ENCODE measurements at regions not wholly inside any gene's neighbourhood (a gene's known extent, or its start where the extent isn't known, plus 50 kb on each side); places are given as distances from the start of the nearest gene placed in this dataset.

DNA sequence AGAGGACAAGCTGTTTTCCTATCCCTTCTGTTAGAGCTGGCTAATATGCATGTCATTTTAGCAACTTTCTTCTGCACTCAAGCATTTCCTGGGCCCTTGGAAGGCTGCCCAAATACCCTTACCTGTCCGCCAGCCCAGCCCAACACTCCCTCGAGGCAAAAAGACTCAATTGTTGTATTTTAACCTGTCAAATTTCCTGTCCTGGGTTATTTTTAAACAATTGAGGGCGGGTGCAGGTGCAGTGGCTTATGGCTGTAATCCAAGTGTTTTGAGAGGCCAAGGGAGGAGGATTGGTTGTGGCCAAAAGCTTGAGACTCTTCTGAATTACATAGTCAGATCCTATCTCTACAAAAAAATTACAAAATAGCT, 125.0 kb upstream of the ARHGAP28 start:
- in situ Hi-C loops (cut with MboI; ENCODE audit: low sequenced_read_pairs), result no loop called here

DNA sequence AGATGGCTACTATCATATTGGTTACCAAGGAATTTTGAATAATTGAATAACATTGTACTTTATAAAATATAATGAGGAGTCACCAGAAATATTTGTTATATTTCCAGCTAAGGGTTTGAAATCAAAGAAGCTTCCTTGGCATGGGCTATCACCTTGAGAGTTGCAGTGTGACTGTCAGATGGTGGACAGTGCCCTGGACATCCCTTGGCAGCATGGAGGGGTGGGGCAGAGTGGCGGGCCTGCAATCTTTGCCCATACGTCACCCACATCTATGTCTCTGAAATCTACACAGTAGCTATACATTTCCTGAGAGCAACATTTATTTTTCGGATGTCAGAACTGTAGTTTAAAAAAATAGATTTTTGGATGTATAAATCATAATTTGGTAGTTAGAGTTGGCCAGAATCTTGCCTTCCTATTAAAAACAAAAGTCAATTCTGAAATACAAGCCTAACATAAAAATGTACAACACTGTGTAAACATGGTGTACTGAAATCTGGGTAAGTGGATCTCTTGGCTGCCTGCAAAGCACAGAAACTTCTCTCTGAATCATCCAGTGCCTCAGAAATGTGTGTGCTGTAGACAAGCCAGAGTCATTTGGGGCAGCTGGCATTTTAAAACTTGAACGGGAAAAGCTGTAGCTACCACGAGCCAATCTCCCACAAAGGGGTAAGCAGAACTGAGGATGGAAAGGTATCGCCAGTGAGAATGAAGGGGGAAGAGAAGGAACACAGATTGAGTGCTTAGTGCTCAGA, 124.2 kb upstream of the ARHGAP28 start:
- in situ Hi-C loops (cut with MboI; ENCODE audit: low sequenced_read_pairs), result no loop called here

DNA sequence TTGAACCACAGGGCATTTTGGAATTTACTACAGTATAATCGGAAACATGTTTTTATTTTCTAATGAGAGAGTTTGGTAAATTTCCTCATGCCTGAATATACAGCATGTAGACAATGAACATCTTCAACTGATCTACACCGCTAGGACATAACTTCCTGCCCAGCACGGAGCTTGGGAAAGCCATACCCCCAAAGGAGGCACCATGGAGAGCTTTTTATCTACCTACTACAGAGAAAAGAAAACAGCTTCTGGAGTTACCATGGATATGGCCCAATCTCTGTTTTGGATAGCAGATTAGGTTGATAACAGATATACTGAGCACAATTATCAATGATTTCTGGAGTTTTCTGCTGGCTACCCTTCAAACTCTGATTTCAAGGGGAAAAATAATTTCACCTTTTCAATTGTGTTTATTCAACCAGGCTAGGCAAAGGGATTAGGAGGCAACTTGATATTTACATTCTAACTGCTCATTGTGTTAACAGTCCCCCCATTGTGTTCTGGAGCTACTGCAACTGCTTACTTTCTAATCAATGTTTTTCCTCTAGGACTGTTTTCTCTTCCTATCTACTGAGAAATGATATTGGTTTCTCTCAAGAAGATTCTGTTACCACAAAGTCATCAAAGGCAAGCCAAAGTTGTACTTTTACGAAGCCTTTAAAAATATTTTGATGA, 123.0 kb upstream of the ARHGAP28 start:
- in situ Hi-C loops (cut with MboI; ENCODE audit: low sequenced_read_pairs), result no loop called here

DNA sequence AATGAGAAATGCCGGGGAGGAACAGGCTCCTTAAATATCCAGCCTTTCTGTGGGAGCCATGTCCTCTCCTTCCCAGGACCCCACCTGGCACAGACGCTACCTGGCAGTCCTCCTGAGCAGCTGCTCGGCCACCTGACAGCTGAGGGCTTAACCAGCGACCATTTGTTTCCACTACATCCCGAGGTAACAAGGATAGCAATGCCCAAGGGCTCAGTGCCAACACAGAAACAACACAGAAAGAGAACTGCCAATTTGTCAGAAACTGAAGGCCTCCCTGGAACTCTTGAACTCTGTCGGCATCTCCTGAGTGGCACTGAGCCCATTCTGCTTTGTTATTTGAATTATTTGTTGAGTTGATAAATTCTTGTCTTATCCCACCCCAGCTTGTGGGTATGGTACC, 122.2 kb upstream of the ARHGAP28 start:
- in situ Hi-C loops (cut with MboI; ENCODE audit: low sequenced_read_pairs), result no loop called here

DNA sequence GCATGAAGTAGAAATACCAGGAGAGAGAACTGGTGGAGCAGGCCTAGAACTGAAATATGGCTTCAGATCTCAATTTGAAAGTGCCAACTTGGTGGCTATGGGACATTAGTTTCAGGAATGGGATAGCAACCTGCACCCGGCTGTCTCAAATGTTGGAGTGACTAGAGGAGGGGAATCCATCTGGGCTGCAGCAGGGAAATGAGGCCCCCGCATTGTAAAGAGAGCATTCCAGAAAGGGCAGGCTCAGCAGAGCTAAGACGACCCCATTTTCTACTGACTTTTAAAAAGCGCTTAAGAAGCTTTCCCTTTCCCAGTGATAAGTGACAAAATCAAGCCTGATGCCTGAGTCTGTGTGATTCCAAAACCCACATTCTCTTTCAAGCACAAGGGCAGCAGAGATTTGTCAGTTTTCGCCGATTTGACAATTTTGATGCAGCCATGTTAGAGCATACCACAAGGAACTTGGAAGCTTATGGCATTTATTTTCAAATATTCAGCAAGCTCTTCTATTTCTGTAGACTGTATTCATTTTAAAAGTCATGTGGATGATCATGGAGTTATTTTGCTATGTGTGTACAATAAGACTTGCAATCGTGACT, 119.8 kb upstream of the ARHGAP28 start:
- in situ Hi-C loops (cut with MboI; ENCODE audit: low sequenced_read_pairs), result no loop called here

DNA sequence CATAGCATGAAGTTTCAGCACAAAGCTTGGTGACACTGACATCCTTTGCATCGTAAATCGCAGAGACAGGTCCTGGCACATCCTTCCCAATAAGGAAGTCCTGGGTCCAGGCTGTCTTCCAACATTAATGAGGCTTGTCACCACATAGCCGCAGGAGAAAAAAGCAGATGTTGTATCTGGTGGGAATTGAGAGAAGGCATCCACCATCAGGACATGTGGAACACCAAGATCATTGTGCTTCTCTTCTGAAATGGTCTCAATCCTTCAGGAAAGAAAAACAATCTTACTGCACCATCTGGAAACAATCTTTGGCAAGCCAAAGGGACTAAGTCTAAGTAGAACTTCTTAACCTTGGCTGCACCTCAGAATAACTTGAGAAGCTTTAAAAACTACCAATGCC, 119.0 kb upstream of the ARHGAP28 start:
- in situ Hi-C loops (cut with MboI; ENCODE audit: low sequenced_read_pairs), result no loop called here

DNA sequence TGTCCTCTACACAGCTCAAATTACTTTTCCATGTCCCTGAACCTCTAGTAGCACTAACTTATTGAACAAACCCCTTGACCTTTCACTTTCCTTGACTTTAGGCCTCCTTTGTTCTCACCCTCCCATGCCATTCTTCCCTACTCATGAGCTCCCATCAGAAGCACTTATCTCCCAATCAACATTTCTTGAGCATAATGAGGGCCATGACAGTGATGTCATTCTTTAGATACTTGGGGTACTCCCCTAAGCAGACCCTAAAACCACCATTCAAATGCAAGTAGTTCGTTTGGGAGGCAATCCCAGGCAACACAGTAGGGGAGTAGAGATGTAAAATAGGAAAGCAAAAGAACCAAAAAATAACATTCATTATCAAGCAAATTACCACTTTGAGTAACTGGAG, 115.9 kb upstream of the ARHGAP28 start:
- in situ Hi-C loops (cut with MboI; ENCODE audit: low sequenced_read_pairs), result no loop called here

DNA sequence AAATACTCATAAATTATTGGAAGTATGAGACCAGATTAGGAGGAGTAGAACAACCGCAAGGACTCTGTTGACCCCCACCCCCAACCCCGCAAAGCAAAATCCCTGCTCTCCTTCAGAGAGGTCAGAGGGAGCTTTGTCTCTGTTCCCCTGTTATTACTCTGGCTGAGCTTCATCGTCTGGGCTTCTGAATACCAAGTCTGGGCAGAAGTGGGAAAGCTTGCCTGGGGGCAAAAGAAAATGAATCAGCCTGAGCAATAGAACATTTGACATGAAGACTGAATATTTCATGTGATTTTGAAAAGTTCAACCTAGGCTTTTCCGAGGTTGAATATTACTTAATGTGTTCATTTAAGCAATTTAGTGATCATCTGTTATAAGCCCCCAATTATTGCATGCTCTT, 114.6 kb upstream of the ARHGAP28 start:
- in situ Hi-C loops (cut with MboI; ENCODE audit: low sequenced_read_pairs), result no loop called here

DNA sequence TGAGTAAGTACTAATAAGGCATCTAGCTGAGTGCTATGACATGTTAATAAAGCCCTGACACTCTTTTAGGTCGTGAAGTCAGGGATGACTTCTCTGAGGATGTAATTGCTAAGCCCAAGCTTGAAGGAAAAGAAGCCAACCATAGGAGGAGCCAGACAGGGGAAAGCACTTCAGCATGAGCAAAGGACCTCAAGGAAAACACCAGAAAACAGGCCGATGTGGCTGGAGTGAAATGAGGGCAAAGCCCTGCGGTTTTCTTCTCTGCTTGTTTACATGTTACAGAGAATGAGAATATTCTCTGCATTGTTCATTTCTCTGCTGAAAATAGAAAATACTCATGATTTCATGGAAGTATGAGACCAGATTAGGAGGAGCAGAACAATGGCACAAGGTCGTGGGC, 112.5 kb upstream of the ARHGAP28 start:
- in situ Hi-C loops (cut with MboI; ENCODE audit: low sequenced_read_pairs), result no loop called here

DNA sequence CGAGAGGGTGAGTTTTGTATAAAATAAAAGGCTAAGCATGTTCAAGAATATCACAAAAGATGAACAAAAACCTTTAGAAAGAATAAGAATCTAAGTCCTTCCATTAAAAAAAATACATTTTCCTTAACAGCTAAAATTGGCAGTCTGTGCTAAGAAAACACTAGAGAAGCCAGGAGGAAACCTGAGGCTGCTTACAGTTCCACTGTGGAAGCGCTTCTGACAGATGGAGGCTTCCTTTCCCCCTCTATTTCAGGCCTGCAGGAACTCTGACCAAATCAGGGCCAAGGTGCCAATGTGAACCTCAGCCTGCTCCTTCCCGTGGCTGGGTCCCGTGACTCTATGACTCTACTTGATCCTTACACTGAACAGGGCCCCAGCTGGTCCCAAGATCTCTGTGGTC, 108.1 kb upstream of the ARHGAP28 start:
- in situ Hi-C loops (cut with MboI; ENCODE audit: low sequenced_read_pairs), result no loop called here

DNA sequence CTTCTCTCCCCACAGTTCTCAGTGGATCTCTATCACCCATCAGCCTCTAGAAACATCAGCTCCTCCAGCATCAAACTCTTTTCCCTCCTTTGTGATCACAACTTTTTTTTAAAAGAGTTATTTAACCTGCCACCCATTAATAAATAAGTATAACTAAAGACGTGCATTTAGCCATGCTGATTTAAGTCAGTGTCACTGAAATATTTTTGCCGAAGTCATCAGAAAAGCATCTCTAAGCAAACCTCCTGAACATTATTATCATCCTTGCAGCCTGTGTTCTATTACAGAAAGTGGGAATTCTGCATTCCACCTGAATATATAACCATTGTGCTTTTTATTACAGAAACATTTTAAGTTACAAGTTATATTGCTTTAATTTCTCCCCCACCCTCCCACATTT, 106.2 kb upstream of the ARHGAP28 start:
- in situ Hi-C loops (cut with MboI; ENCODE audit: low sequenced_read_pairs), result no loop called here

DNA sequence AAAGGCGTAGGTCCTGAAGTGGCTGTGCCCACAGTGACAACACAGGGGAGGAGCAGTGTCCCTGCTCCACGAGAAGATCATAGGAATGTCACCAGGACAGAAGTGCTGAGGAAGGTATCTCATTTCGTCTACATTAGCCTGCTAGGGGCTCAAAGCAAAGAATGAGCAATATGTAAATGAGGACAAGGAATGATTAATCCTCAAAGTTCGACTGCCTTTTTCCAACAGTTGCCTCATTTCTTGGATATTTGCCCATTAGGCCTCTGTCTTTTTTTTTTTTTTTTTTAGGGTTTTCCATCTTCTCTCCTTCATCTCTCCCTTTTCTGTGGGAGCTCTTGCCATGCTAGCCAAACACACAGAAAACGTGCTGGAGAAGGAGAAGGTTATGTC, 105.2 kb upstream of the ARHGAP28 start:
- in situ Hi-C loops (cut with MboI; ENCODE audit: low sequenced_read_pairs), result no loop called here

DNA sequence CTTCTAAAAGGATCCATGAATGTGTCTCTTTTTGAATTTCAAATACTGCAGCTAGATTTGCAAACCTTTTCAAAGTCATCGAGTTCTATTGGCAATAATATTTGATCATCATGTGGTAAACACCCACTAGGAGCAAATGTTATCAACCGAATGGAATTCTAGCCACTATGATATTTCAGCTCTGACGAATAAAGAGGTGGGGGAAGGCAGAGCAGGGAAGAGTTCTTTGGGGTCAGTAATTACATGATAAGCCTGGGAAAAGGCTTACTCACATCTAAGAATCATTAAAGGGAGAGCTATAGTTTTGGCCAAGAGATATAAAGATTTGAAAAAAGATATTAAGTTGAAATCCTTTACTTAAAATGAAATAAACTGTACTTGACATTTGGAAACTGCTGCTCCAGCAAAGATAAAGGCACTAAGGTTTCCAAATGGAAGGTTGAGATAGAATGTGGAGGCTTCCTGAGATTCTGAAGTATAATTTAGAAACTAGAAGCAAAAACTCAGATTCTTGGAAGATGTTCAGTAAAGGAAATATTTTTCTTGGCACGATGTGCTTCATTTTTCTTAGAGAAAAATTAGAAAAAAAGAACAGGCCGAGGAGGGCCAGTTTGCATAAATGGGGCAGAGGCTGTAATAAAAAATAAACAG, 104.7 kb upstream of the ARHGAP28 start:
- in situ Hi-C loops (cut with MboI; ENCODE audit: low sequenced_read_pairs), result no loop called here

DNA sequence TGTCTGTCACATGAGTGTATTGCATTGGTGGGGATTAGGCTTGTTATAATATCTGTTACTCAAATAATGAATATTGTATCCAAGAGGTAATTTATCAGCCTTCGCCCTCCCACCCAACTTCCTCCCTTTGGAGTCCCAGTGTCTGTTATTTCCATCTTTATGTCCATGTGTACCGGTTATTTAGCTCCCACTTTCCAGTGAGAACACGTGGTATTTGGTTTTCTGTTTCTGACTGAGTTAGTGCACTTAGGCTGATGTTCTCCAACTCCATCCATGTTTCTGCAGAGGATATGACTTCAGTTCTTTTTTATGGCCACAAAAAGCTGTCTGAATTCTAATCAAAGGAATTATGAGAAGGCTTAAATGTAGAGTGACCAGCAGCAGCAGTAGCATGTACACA, 104.0 kb upstream of the ARHGAP28 start:
- in situ Hi-C loops (cut with MboI; ENCODE audit: low sequenced_read_pairs), result no loop called here

DNA sequence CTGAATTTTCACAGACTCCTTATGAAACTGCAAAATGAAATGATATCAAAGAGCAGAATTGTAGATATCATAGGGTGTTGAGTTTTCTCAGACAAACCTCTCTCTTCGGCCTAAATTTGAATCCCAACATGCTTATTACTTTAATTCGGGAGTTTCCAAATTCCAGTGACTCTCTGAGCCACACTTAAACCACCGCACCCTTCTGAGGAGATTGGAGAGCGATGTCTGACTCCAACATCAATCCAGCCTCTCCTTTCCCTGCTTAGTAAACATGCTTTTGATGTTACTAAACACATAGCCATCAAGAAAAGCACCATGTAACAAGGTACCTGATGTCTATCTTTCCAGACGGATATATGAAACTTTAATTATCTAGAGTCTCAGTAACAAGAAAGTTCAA, 103.1 kb upstream of the ARHGAP28 start:
- in situ Hi-C loops (cut with MboI; ENCODE audit: low sequenced_read_pairs), result no loop called here

DNA sequence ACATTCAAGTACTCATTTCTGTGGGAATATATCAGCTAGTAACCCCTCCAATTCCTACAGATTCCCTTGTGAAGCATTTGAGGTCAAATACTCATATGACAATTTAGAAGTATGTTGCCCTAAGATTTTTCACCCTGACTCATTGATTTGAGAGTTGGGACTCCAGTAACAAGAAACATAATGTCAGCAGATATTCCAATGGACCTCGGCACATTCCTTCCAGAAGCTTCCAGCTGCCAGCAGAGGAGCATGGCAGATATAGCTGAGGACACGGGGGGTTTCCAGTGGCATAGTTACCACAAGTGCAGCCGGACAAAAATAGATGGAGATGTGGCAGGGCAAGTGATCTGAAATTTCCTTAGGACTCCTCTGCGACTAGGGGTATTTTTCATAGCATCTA, 101.9 kb upstream of the ARHGAP28 start:
- in situ Hi-C loops (cut with MboI; ENCODE audit: low sequenced_read_pairs), result no loop called here

DNA sequence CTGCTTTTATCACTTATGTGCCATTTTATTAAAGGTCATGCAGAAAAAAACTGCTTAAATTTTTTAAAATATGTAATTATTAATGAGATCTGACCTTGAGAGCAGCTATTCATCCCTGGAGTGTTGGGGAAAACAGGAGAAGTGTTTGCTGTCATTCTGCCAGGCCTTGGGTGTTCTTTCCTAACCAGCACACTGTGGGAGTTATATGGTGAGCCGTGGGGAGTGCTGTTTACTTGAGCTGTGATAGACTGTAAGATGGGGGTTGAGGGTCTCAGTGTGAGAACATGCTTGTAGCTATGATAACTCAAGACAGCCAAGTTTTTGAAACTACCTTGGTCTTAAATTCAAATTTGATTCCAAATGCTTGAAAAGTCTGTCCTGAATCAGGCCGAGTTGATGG, 101.3 kb upstream of the ARHGAP28 start:
- in situ Hi-C loops (cut with MboI; ENCODE audit: low sequenced_read_pairs), result no loop called here

DNA sequence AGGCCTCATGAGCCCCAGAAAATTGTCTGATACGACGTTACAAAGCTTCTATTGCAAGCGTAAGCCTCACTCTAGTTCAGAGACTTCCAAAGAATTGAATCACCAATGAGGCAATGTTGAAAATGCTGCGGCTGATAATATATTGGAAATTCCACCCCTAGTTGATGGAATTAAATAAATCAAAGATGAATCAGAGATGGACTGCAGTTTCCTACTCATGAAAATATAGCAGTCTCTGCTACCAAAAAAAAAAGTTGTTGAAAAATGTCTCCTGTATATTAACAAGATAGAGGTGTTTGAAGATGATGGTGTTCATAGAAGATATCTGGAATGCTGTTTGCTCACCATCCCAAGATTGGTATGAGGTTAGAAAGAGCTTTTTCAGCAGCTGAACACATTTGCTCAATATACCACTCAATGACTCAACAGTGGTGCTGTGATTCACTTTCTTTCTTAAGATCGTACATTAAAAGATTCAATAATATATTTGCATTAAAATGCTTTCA, 99.8 kb upstream of the ARHGAP28 start:
- in situ Hi-C loops (cut with MboI; ENCODE audit: low sequenced_read_pairs), result no loop called here

DNA sequence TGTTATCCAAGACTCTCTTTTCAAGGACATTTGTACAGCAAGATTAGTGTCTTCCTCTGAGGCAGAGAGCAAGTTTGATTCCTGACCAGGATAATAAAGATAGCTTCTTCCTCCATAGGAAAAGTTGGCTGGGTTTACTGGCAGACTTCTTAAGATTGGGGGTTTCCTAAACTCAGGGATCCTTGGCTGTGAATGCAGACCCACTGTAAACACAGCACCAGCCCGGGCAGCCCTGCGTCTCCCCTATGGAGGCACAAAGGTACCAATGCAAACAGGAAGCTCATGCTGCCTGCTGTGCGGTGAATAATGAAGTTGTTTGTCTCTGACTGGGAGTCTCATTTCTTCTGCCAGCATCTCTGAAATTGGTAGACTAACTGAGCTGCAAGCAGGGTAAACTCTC, 96.2 kb upstream of the ARHGAP28 start:
- in situ Hi-C loops (cut with MboI; ENCODE audit: low sequenced_read_pairs), result no loop called here

DNA sequence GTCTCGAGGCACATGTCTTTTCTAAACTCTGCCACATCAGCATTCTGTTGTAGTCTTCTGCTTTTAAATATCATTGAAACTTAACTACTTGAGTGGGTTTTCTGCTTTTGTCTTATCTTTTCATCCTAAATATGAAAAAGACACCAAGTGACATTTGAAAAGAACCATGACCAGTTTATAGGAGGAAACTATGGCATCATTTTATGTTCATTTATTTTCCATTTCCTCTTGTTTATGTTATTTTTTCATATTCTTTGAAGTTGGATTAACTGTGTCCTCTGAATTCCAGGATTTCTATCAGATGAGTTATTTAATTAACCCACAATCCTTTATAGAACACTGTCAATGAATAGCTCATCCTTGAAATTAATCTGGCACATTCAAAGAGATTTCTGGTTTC, 93.4 kb upstream of the ARHGAP28 start:
- in situ Hi-C loops (cut with MboI; ENCODE audit: low sequenced_read_pairs), result no loop called here

DNA sequence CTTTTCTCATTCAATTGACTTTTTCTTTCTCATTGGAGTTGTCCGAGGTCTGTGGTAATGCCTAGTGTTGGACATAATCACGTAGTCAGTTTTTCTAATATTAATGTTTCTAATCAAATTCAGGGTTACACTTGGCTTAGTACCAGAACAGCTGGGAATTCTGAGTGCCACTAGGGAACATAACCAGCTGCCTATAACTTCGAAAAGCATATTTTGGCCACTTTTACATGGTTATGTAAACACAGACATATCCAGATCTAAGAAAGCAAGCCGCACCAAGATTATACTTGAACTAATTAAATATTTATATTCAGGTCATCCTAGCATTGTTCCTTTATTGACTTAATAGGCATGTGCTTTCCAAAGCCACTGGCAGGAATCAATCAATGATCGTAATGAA, 91.1 kb upstream of the ARHGAP28 start:
- in situ Hi-C loops (cut with MboI; ENCODE audit: low sequenced_read_pairs), result no loop called here

DNA sequence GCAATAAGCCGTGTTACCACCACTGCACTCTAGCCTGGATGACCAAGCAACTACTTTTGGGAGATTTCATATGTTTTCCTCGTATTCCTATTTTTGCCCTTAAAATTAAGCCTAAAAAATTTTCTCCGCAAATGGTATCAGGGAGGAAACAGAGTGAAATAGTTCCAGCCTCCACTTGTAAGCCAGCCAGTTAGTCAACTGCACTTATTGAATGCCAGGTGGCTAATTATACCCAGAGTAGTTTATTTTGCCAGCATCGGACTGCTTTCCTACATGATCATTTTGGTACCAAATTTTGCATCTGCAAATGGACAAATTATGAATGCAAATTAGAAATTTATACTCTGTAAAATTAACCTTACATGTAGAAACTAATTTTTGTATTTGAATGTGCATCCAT, 90.2 kb upstream of the ARHGAP28 start:
- in situ Hi-C loops (cut with MboI; ENCODE audit: low sequenced_read_pairs), result no loop called here
